Memory B cell (primary cell): ENCODE measurements at regions not wholly inside any gene's neighbourhood (a gene's known extent, or its start where the extent isn't known, plus 50 kb on each side); places are given as distances from the start of the nearest gene placed in this dataset.
A peak's percentile ranks its signal among the peaks of the same experiment; 100 is the strongest.

Experiments used
- ATAC-seq: fragments of 150-1000 bp; cut with Tn5 transposase; 2 replicates; pipeline ENCODE4 v1.10.0; 2021; ENCODE audit warnings: low read depth, mild to moderate bottlenecking, moderate library complexity
- DNase-seq, 2 donors: peaks; one replicate each; pipeline ENCODE4 v3.0.0; 2022; ENCODE audit warnings: low spot score in 2 of 2
- H3K27ac Mint-ChIP-seq: one replicate; pipeline ENCODE4 v1.8.0; 2022; ENCODE audit warnings: mild to moderate bottlenecking, moderate library complexity, mixed read lengths
- H3K27me3 Mint-ChIP-seq: one replicate; pipeline ENCODE4 v1.8.0; 2022; ENCODE audit warnings: mixed read lengths
- H3K36me3 Mint-ChIP-seq: one replicate; pipeline ENCODE4 v1.8.0; 2022; ENCODE audit warnings: mild to moderate bottlenecking, mixed read lengths
- H3K4me1 Mint-ChIP-seq: one replicate; pipeline ENCODE4 v1.8.0; 2022; ENCODE audit warnings: mixed read lengths
- H3K4me3 Mint-ChIP-seq: one replicate; pipeline ENCODE4 v1.8.0; 2022; ENCODE audit warnings: mild to moderate bottlenecking, moderate library complexity, mixed read lengths
- H3K9me3 Mint-ChIP-seq: one replicate; pipeline ENCODE4 v1.8.0; 2022; ENCODE audit warnings: mixed read lengths

- DNase-seq (no peak), ATAC-seq (no peak)
- no peaks in the 10 kb centered on the region for H3K36me3 Mint-ChIP-seq
- no peak overlapping the region for H3K27ac Mint-ChIP-seq
- no peaks in the 10 kb centered on the region for H3K4me1 Mint-ChIP-seq
- H3K9me3 Mint-ChIP-seq, result peaks cover 6% of the 10 kb centered on the region
- no peak overlapping the region for H3K4me3 Mint-ChIP-seq
- peaks cover 2% of the 10 kb centered on the region for H3K27me3 Mint-ChIP-seq
Measured at GRCh38 chr14:101008196-101008595, 104.7 kb upstream of the RTL1 start.

DNA sequence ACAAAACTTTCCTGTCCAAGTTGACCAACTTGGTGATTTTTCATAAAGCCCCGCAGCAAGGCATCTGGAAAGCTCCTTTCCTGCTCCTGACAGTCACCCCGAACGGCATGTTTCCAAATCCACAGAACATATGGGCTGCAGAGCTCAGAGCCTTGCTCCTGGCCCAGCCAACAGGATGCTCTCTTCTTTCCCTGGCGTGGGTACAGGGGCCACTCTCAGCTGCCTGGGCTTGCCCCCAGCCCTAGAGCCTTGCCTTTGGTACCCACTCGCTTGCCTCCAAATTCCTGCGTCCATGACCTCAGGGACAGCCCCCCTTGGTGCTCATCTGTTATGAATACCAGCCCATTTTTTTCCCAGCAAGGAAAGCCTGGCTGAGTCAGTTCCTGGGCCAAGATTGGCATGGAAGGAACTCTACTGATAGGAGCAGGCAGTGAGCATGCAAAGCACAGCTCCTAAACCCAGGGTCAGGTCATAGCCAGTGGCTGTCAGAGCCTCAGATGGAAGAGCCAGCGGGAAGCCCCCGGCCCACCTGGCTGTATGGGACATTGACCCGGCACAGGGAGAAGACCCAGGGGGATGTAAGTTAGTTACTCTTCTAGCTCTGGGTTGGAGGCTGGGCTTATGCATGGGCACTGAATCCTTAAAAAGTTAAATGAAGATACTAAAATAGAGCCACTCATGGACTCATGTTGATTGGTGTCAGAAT is 105.3 kb upstream of the RTL1 start:
- H3K27ac Mint-ChIP-seq, result no peak overlapping the region
- no peak overlapping the region for H3K4me3 Mint-ChIP-seq
- peaks cover 2% of the 10 kb centered on the region for H3K27me3 Mint-ChIP-seq
- DNase-seq, result no peak
- H3K36me3 Mint-ChIP-seq, result no peaks in the 10 kb centered on the region
- no peak for ATAC-seq
- no peaks in the 10 kb centered on the region for H3K4me1 Mint-ChIP-seq
- H3K9me3 Mint-ChIP-seq, result peaks cover 6% of the 10 kb centered on the region

GRCh38 chr14:101009531-101009930 is 106.0 kb upstream of the RTL1 start:
- Mint-ChIP-seq H3K4me3 (no peak overlapping the region), H3K27me3 (no peaks in the 10 kb centered on the region), H3K27ac (no peak overlapping the region), H3K4me1 (no peaks in the 10 kb centered on the region), H3K9me3 (peaks cover 6% of the 10 kb centered on the region), H3K36me3 (no peaks in the 10 kb centered on the region)
- DNase-seq (no peak), ATAC-seq (no peak)

- DNase-seq, result no peak
- ATAC-seq, result no peak
- no peaks in the 10 kb centered on the region for H3K27me3 Mint-ChIP-seq
- H3K4me1 Mint-ChIP-seq, result no peaks in the 10 kb centered on the region
- H3K4me3 Mint-ChIP-seq, result no peak overlapping the region
- H3K36me3 Mint-ChIP-seq, result no peaks in the 10 kb centered on the region
- H3K27ac Mint-ChIP-seq, result no peak overlapping the region
- peaks cover 6% of the 10 kb centered on the region for H3K9me3 Mint-ChIP-seq
Measured at GRCh38 chr14:101010293-101010692, 106.8 kb upstream of the RTL1 start.

DNA sequence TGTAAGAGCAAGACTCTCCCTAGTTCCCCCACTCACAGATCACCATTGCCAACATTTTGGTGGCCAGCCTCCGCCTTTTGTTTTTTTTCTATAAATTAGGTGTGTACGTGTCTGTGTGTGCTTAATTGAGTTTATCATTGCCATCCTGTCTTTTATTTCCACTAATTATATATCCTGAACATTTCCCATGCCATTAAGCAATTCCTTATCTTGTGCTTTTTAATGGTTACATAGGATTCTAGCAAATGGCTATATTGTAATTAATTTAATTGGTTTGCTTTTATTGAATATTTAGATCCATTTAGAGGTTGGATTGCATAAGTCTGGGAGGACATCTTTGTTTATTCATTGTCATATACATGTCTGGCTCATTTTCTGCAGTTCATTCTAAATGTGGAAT is 107.3 kb upstream of the RTL1 start:
- Mint-ChIP-seq H3K4me3 (no peak overlapping the region), H3K27me3 (no peaks in the 10 kb centered on the region), H3K27ac (no peak overlapping the region), H3K9me3 (peaks cover 6% of the 10 kb centered on the region), H3K4me1 (no peaks in the 10 kb centered on the region), H3K36me3 (no peaks in the 10 kb centered on the region)
- DNase-seq (no peak), ATAC-seq (no peak)

DNA sequence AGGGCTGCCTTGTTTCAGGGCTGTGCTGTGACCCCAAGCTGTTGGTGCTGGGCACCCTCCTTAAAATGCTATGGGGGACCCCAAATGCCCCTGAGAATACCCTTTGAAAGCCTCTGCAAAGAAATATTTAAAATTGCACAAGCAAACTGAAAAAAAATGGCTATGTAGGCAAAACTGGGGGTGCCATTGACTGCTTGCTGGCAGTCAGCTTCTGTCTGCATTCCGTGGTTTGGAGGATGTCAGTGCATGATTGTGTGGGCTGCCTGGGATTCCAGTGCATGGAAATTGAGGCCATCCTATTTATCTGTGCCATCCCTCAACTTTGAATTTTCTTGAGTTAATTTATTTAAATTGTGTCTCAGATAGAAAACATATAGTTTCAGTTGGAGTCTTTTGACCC is 113.7 kb upstream of the RTL1 start:
- H3K27ac Mint-ChIP-seq, result no peak overlapping the region
- peaks cover 12% of the 10 kb centered on the region for H3K27me3 Mint-ChIP-seq
- H3K9me3 Mint-ChIP-seq, result peaks cover 12% of the 10 kb centered on the region
- H3K4me3 Mint-ChIP-seq, result no peak overlapping the region
- H3K4me1 Mint-ChIP-seq, result no peaks in the 10 kb centered on the region
- ATAC-seq (no peak), DNase-seq (no peak)
- H3K36me3 Mint-ChIP-seq, result peaks cover 5% of the 10 kb centered on the region

GRCh38 chr14:101017806-101018560 is 114.5 kb upstream of the RTL1 start:
- Mint-ChIP-seq H3K27ac (no peak overlapping the region), H3K36me3 (peaks cover 5% of the 10 kb centered on the region), H3K4me3 (no peak overlapping the region), H3K4me1 (no peaks in the 10 kb centered on the region), H3K27me3 (peaks cover 13% of the 10 kb centered on the region), H3K9me3 (peaks cover 11% of the 10 kb centered on the region)
- peak in 1 of 2 donors; percentile 0 for DNase-seq
- ATAC-seq, result no peak

- ATAC-seq (no peak), DNase-seq (peak in 1 of 2 donors; percentile 4)
- Mint-ChIP-seq H3K4me1 (no peaks in the 10 kb centered on the region), H3K27ac (no peak overlapping the region), H3K36me3 (peaks cover 5% of the 10 kb centered on the region), H3K9me3 (peaks cover 11% of the 10 kb centered on the region), H3K27me3 (peaks cover 13% of the 10 kb centered on the region), H3K4me3 (no peak overlapping the region)
Measured at GRCh38 chr14:101018561-101019290, 115.2 kb upstream of the RTL1 start.

DNA sequence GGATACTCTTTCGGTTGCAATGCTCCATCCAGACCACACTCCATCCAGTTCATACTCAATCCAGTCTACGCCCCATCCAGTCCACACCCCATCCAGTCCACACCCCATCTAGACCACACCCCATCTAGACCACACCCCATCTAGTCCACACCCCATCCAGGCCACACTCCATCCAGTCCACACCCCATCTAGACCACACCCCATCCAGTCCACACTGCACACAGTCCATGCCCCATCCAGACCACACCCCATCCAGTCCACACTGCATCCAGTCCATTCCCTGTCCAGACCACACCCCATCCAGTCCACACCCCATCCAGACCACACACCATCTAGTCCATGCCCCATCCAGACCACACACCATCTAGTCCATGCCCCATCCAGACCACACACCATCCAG is 116.0 kb upstream of the RTL1 start:
- Mint-ChIP-seq H3K36me3 (peaks cover 5% of the 10 kb centered on the region), H3K27me3 (peaks cover 13% of the 10 kb centered on the region), H3K27ac (no peak overlapping the region), H3K4me1 (no peaks in the 10 kb centered on the region), H3K9me3 (peaks cover 11% of the 10 kb centered on the region), H3K4me3 (no peak overlapping the region)
- no peak for ATAC-seq
- peak in 1 of 2 donors; percentile 3 for DNase-seq

DNA sequence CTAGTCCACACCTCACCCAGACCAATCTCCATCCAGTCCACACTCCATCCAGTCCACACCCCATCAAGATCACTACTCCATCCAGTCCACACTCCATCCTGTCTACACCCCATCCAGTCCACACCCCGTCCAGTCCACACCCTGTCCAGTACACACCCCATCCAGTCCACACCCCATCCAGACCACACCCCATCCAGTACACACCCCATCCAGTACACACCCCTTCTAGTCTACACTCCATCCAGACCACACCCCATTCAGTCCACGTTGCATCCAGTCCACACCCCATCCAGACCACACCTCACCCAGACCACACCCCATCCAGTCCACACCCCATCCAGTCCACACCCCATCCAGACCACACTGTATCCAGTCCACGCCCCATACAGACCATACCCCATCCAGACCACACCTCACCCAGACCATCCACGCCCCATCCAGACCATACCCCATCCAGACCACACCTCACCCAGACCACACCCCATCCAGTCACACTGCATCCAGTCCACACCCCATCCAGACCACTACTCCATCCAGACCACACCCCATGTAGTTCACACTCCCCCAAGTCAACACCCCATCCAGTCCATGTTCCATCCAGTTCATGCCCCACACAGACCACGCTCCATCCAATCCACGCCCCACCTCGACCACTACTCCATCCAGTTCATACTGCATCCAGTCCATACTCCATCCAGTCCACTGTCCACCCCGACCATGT is 116.6 kb upstream of the RTL1 start:
- H3K9me3 Mint-ChIP-seq, result peaks cover 11% of the 10 kb centered on the region
- H3K27me3 Mint-ChIP-seq, result peaks cover 13% of the 10 kb centered on the region
- no peak for ATAC-seq
- H3K4me1 Mint-ChIP-seq, result no peaks in the 10 kb centered on the region
- no peak overlapping the region for H3K27ac Mint-ChIP-seq
- DNase-seq, result peak in 1 of 2 donors; percentile 4
- no peak overlapping the region for H3K4me3 Mint-ChIP-seq
- peaks cover 5% of the 10 kb centered on the region for H3K36me3 Mint-ChIP-seq

DNA sequence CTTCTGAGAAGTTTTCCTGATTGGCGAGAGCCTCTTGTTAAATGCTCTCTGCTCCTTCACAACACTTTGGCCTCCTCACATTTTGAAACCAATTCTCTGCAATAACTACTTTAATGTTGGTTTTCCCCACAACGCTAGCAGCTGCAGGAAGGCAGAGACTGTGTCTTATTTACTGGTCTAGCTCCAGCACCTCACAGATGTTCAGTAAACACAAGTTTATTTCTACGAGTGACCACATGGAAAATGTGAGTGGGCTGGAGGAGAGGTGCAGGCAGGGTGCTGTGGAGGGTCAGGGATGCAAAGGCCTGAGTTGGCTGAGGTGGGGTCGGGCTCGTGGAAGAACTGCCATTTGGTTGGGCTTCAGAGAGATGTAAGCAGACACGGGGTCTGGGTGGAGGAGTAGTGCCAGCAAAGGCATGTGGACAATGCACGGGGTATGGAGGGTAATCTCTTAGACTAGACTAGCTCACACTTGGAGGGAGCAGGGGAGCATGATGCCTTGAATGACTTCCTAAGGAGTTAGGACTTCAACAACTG is 117.4 kb upstream of the RTL1 start:
- H3K27ac Mint-ChIP-seq, result no peak overlapping the region
- DNase-seq (no peak), ATAC-seq (no peak)
- no peak overlapping the region for H3K4me3 Mint-ChIP-seq
- H3K4me1 Mint-ChIP-seq, result no peaks in the 10 kb centered on the region
- peaks cover 13% of the 10 kb centered on the region for H3K27me3 Mint-ChIP-seq
- peaks cover 5% of the 10 kb centered on the region for H3K36me3 Mint-ChIP-seq
- peaks cover 11% of the 10 kb centered on the region for H3K9me3 Mint-ChIP-seq

- Mint-ChIP-seq H3K27ac (no peak overlapping the region), H3K36me3 (peaks cover 5% of the 10 kb centered on the region), H3K9me3 (peaks cover 11% of the 10 kb centered on the region), H3K4me1 (no peaks in the 10 kb centered on the region), H3K4me3 (no peak overlapping the region), H3K27me3 (peaks cover 13% of the 10 kb centered on the region)
- ATAC-seq, result no peak
- DNase-seq, result no peak
Measured at GRCh38 chr14:101022121-101022520, 118.6 kb upstream of the RTL1 start.

- Mint-ChIP-seq H3K4me1 (no peaks in the 10 kb centered on the region), H3K27ac (no peak overlapping the region)
- ATAC-seq, result no peak
Measured at GRCh38 chr14:101022916-101023435, 119.5 kb upstream of the RTL1 start.

More at GRCh38 chr14:101022916-101023435, 119.5 kb upstream of the RTL1 start:
- DNase-seq, result no peak
- Mint-ChIP-seq H3K27me3 (peaks cover 13% of the 10 kb centered on the region), H3K36me3 (peaks cover 5% of the 10 kb centered on the region), H3K9me3 (peaks cover 11% of the 10 kb centered on the region), H3K4me3 (no peak overlapping the region)
